SK-N-SH (cell line): ENCODE measurements at regions not wholly inside any gene's neighbourhood (a gene's known extent, or its start where the extent isn't known, plus 50 kb on each side); places are given as distances from the start of the nearest gene placed in this dataset.

ENCODE experiments used
- CTCF ChIA-PET: fragments of 300-600, 350-600 bp; formaldehyde crosslinking; extraction: SDS; loops from one replicate; lab custom pipeline; 2021; lab: Yijun Ruan, JAX
- POLR2A ChIA-PET: fragments of 350-600 bp; sonication (Branson Sonifier 250); formaldehyde crosslinking; extraction: SDS; loops from one replicate; lab custom pipeline; 2020; ENCODE audit warnings: antibody characterized with exemption, inconsistent platforms; lab: Yijun Ruan, JAX
- DNase-seq: peaks from one replicate; pipeline ENCODE4 v3.0.0; 2012
- H2AFZ ChIP-seq: fragments of 200-600 bp; sonication (generic); 2 replicates; pipeline ENCODE4 v1.8.1; 2016; ENCODE audit warnings: antibody characterized with exemption, mild to moderate bottlenecking, low read depth
- H3F3A ChIP-seq: fragments of 200-600 bp; sonication (generic); replicated peaks from 2 replicates; pipeline ENCODE3; 2016; ENCODE audit warnings: antibody characterized with exemption, mild to moderate bottlenecking; ENCODE audit not compliant: insufficient read depth
- H3K27ac ChIP-seq, 2 experiments: fragments of 200-500 bp in 1 of 2; fragments of 200-600 bp in 1 of 2; sonication (Bioruptor generic) in 1 of 2; sonication (generic), shearing (Covaris generic) in 1 of 2; 2 replicates each; pipeline versions ENCODE4 v1.5.1 to v1.6.1; 2014 to 2016; ENCODE audit warnings: low read depth in 2 of 2, inconsistent platforms in 1 of 2, low read length in 1 of 2, mild to moderate bottlenecking in 1 of 2, mixed read lengths in 1 of 2
- H3K27me3 ChIP-seq: fragments of 200-600 bp; sonication (generic), shearing (Covaris generic); 2 replicates; pipeline ENCODE4 v1.6.1; 2016; ENCODE audit warnings: mixed run types; ENCODE audit not compliant: insufficient read depth
- H3K36me3 ChIP-seq, 2 experiments: fragments of 200-500 bp in 1 of 2; fragments of 200-600 bp in 1 of 2; sonication (Bioruptor generic) in 1 of 2; sonication (generic) in 1 of 2; replicated peaks in 1 of 2; 2 replicates each; pipeline versions ENCODE3 to v1.5.1; 2014 to 2016; ENCODE audit warnings: low read length in 1 of 2, mild to moderate bottlenecking in 1 of 2; ENCODE audit not compliant: insufficient read depth in 2 of 2, control insufficient read depth in 1 of 2
- H3K4me1 ChIP-seq, 2 experiments: fragments of 200-500 bp in 1 of 2; fragments of 200-600 bp in 1 of 2; sonication (Bioruptor generic) in 1 of 2; sonication (generic), shearing (Covaris generic) in 1 of 2; 2 replicates each; pipeline versions ENCODE4 v1.5.1 to v1.6.1; 2014 to 2016; ENCODE audit warnings: low read depth in 1 of 2, low read length in 1 of 2, mixed run types in 1 of 2; ENCODE audit not compliant: insufficient read depth in 2 of 2, control insufficient read depth in 1 of 2
- H3K4me2 ChIP-seq: fragments of 200-600 bp; sonication (generic), shearing (Covaris generic); 2 replicates; pipeline ENCODE4 v1.6.1; 2017; ENCODE audit warnings: mixed run types
- H3K4me3 ChIP-seq, 2 experiments: fragments of 200-500 bp in 1 of 2; fragments of 200-600 bp in 1 of 2; sonication (Bioruptor generic) in 1 of 2; sonication (generic), shearing (Covaris generic) in 1 of 2; 2 replicates each; pipeline versions ENCODE4 v1.5.1 to v1.8.1; 2014 to 2016; ENCODE audit warnings: low read depth in 2 of 2, inconsistent platforms in 1 of 2, low read length in 1 of 2, mild to moderate bottlenecking in 1 of 2, mixed read lengths in 1 of 2, moderate library complexity in 1 of 2
- H3K79me2 ChIP-seq: fragments of 200-600 bp; sonication (generic); 2 replicates; pipeline ENCODE4 v1.8.1; 2017; ENCODE audit warnings: mild to moderate bottlenecking; ENCODE audit not compliant: insufficient read depth
- H3K9ac ChIP-seq: fragments of 200-600 bp; sonication (generic); 2 replicates; pipeline ENCODE4 v1.6.1; 2017; ENCODE audit warnings: mixed run types
- H3K9me2 ChIP-seq: fragments of 200-600 bp; sonication (generic); 2 replicates; pipeline ENCODE4 v1.6.1; 2017; ENCODE audit warnings: mixed run types
- H3K9me3 ChIP-seq: fragments of 200-600 bp; sonication (generic); 2 replicates; pipeline ENCODE4 v1.6.1; 2017; ENCODE audit warnings: mixed run types, mild to moderate bottlenecking, moderate library complexity
- H4K20me1 ChIP-seq: fragments of 200-600 bp; sonication (generic); 2 replicates; pipeline ENCODE4 v1.6.1; 2017; ENCODE audit warnings: mild to moderate bottlenecking, mixed run types; ENCODE audit not compliant: insufficient read depth
- CHD2 ChIP-seq: fragments of 150-350 bp; IDR thresholded peaks from 2 replicates; pipeline ENCODE4 v1.6.1; 2018; ENCODE audit warnings: low read length; ENCODE audit not compliant: partially characterized antibody
- CTCF ChIP-seq: fragments of 200-600 bp; sonication (generic); IDR thresholded peaks from 2 replicates; pipeline ENCODE4 v1.6.1; 2017; ENCODE audit warnings: antibody characterized with exemption, mild to moderate bottlenecking, moderate library complexity
- FOXJ3 ChIP-seq: sonication (generic); formaldehyde crosslinking; IDR thresholded peaks from 2 replicates; pipeline ENCODE4 v1.5.1; 2020; ENCODE audit warnings: mild to moderate bottlenecking, missing genetic modification reagents
- FOXM1 ChIP-seq: IDR thresholded peaks from 2 replicates; pipeline ENCODE4 v1.4.0; 2012; ENCODE audit warnings: low read depth, mild to moderate bottlenecking
- GATA2 ChIP-seq: sonication (generic); formaldehyde crosslinking; IDR thresholded peaks from 2 replicates; pipeline ENCODE4 v1.5.0; 2020; ENCODE audit warnings: mild to moderate bottlenecking, missing genetic modification reagents
- IRF3 ChIP-seq: fragments of 150-350 bp; IDR thresholded peaks from 2 replicates; pipeline ENCODE4 v1.6.1; 2016; ENCODE audit warnings: mild to moderate bottlenecking, low read depth, low read length
- JUND ChIP-seq: IDR thresholded peaks from 2 replicates; pipeline ENCODE4 v1.4.0; 2012
- MEF2A ChIP-seq: IDR thresholded peaks from 2 replicates; pipeline ENCODE4 v1.4.0; 2012; ENCODE audit warnings: low read depth, borderline replicate concordance
- MXI1 ChIP-seq: IDR thresholded peaks from 2 replicates; pipeline ENCODE4 v1.6.1; 2012; ENCODE audit warnings: mild to moderate bottlenecking, low read depth, low read length, improper control_type of control experiment
- PBX3 ChIP-seq: IDR thresholded peaks from 2 replicates; pipeline ENCODE4; 2012
- POLR2AphosphoS5 ChIP-seq: IDR thresholded peaks from 2 replicates; pipeline ENCODE4 v1.6.1; 2012; ENCODE audit warnings: low read depth, low read length
- RCOR1 ChIP-seq: fragments of 150-350 bp; IDR thresholded peaks from 2 replicates; pipeline ENCODE4 v1.6.1; 2017; ENCODE audit warnings: antibody characterized with exemption, low read length
- REST ChIP-seq: IDR thresholded peaks from 2 replicates; pipeline ENCODE4 v1.6.1; 2012; ENCODE audit warnings: mild to moderate bottlenecking, low read depth, low read length, moderate library complexity
- TCF12 ChIP-seq: IDR thresholded peaks from 2 replicates; pipeline ENCODE4 v1.4.0; 2012
- USF1 ChIP-seq: IDR thresholded peaks from 2 replicates; pipeline ENCODE4 v1.4.0; 2012; ENCODE audit warnings: low read depth, borderline replicate concordance
- USF2 ChIP-seq: fragments of 150-350 bp; IDR thresholded peaks from 2 replicates; pipeline ENCODE4 v1.6.1; 2017; ENCODE audit warnings: antibody characterized with exemption, low read length, low read depth, borderline replicate concordance
- YY1 ChIP-seq: IDR thresholded peaks from 2 replicates; pipeline ENCODE4 v1.4.0; 2012; ENCODE audit warnings: low read depth, mild to moderate bottlenecking
- WGBS: methylation state at CpG from one replicate; pipeline ENCODE4 v1.1.6; 2017; ENCODE audit warnings: low lambda C conversion rate; 5-methylcytosine and 5-hydroxymethylcytosine counted together

GRCh38 chr4:132276185-132276584 lies 872.9 kb upstream of the PCDH10 start:
- no peak for TF ChIP-seq TCF12
- no peak for TF ChIP-seq JUND
- TF ChIP-seq RCOR1, result no peak
- no peak for TF ChIP-seq YY1
- no peak for TF ChIP-seq USF2
- no peak for TF ChIP-seq GATA2
- no peak for TF ChIP-seq CHD2
- no peak for TF ChIP-seq FOXM1
- TF ChIP-seq MXI1, result no peak
- TF ChIP-seq USF1, result no peak
- TF ChIP-seq REST, result no peak
- TF ChIP-seq MEF2A, result no peak
- no peak for TF ChIP-seq CTCF
- no peak for TF ChIP-seq IRF3
- no peak for TF ChIP-seq PBX3
- TF ChIP-seq FOXJ3 (CRISPR knock-in tag), result no peak
- TF ChIP-seq POLR2AphosphoS5, result no peak
- WGBS, result 28% methylated on average over 4 of the region's 4 CpGs
- Histone ChIP-seq H3K27ac (no peak overlapping the region), H3K9me2 (no peaks in the 10 kb centered on the region), H3F3A (no peaks in the 10 kb centered on the region), H3K9ac (no peak overlapping the region), H3K9me3 (no peaks in the 10 kb centered on the region), H3K27me3 (no peaks in the 10 kb centered on the region), H3K4me3 (no peak overlapping the region), H3K4me1 (no peaks in the 10 kb centered on the region), H3K79me2 (no peaks in the 10 kb centered on the region), H3K36me3 (no peaks in the 10 kb centered on the region), H3K4me2 (no peak overlapping the region), H2AFZ (no peak overlapping the region), H4K20me1 (no peaks in the 10 kb centered on the region)
- ChIA-PET POLR2A (no interaction called here), CTCF (no interaction called here)
- no peak for DNase-seq
